ENCODE measurements at regions not wholly inside any gene's neighbourhood (a gene's known extent, or its start where the extent isn't known, plus 50 kb on each side); places are given as distances from the start of the nearest gene placed in this dataset.

- no peak for DNase-seq
Measured at GRCh38 chr2:7226501-7226900, 309.3 kb downstream of the RNF144A start.

- no peak for DNase-seq
Measured at GRCh38 chr2:7233126-7233525, 315.9 kb downstream of the RNF144A start.

GRCh38 chr2:7237466-7237865 is 320.3 kb downstream of the RNF144A start:
- DNase-seq = no peak

- no peak for DNase-seq
Measured at GRCh38 chr2:7239078-7239477, 321.9 kb downstream of the RNF144A start.

GRCh38 chr2:7241041-7241745 is 324.0 kb downstream of the RNF144A start:
- no peak for DNase-seq

GRCh38 chr2:7242189-7242867 is 325.1 kb downstream of the RNF144A start:
- no peak for DNase-seq

GRCh38 chr2:7243276-7243675 is 326.1 kb downstream of the RNF144A start:
- no peak for DNase-seq

GRCh38 chr2:7256377-7256776 is 339.2 kb downstream of the RNF144A start:
- no peak for DNase-seq

GRCh38 chr2:7262727-7263126 is 345.5 kb downstream of the RNF144A start:
- DNase-seq = no peak

GRCh38 chr2:7264791-7265190 is 347.6 kb downstream of the RNF144A start:
- no peak for DNase-seq

GRCh38 chr2:7265286-7265685 is 348.1 kb downstream of the RNF144A start:
- DNase-seq = no peak

GRCh38 chr2:7269106-7269643 is 352.0 kb downstream of the RNF144A start:
- DNase-seq = no peak

GRCh38 chr2:7270011-7270431 is 352.8 kb downstream of the RNF144A start:
- DNase-seq = no peak

- no peak for DNase-seq
Measured at GRCh38 chr2:7272210-7272609, 355.0 kb downstream of the RNF144A start.

GRCh38 chr2:7278984-7279383 is 361.8 kb downstream of the RNF144A start:
- DNase-seq = no peak

GRCh38 chr2:7279421-7279949 is 362.3 kb downstream of the RNF144A start:
- DNase-seq = no peak

- no peak for DNase-seq
Measured at GRCh38 chr2:7280790-7281189, 363.6 kb downstream of the RNF144A start.

GRCh38 chr2:7281231-7282201 is 364.3 kb downstream of the RNF144A start:
- no peak for DNase-seq

GRCh38 chr2:7286120-7286519 is 368.9 kb downstream of the RNF144A start:
- no peak for DNase-seq

GRCh38 chr2:7288484-7288883 is 371.3 kb downstream of the RNF144A start:
- DNase-seq = no peak

GRCh38 chr2:7289697-7290096 is 372.5 kb downstream of the RNF144A start:
- DNase-seq = no peak

GRCh38 chr2:7292154-7292691 is 375.0 kb downstream of the RNF144A start:
- no peak for DNase-seq

GRCh38 chr2:7309582-7309981 is 392.4 kb downstream of the RNF144A start:
- DNase-seq = no peak
